Endothelial cell of umbilical vein (primary cell): ENCODE measurements at regions not wholly inside any gene's neighbourhood (a gene's known extent, or its start where the extent isn't known, plus 50 kb on each side); places are given as distances from the start of the nearest gene placed in this dataset.

ENCODE experiments used
- CTCF ChIP-seq, 2 donors: IDR thresholded peaks; 1 replicate in 1 of 2; 2 replicates in 1 of 2; pipeline ENCODE4 v1.5.1; 2011; ENCODE audit warnings: low read length in 2 of 2, mild to moderate bottlenecking in 2 of 2, moderate library complexity in 2 of 2, control low read depth in 1 of 2, inconsistent platforms in 1 of 2, low read depth in 1 of 2; ENCODE audit not compliant: insufficient read depth in 1 of 2; ENCODE audit errors: extremely low read depth in 1 of 2
- EZH2 ChIP-seq: IDR thresholded peaks from 2 replicates; pipeline ENCODE4 v1.6.1; 2012; ENCODE audit warnings: borderline replicate concordance, low read depth, mild to moderate bottlenecking, moderate library complexity, low read length, inconsistent platforms; ENCODE audit not compliant: severe bottlenecking
- JUN ChIP-seq: IDR thresholded peaks from 2 replicates; pipeline ENCODE4 v1.6.1; 2011; ENCODE audit warnings: borderline replicate concordance, low read depth; ENCODE audit not compliant: insufficient read length, insufficient read depth
- MYC ChIP-seq: IDR thresholded peaks from one replicate; pipeline ENCODE4 v1.6.1; 2011; ENCODE audit warnings: mild to moderate bottlenecking, low read depth, low read length
- POLR2A ChIP-seq: IDR thresholded peaks from 2 replicates; pipeline ENCODE4 v1.6.1; 2012; ENCODE audit warnings: low read depth, mild to moderate bottlenecking, control low read depth, low read length
- POLR2AphosphoS5 ChIP-seq: IDR thresholded peaks from 2 replicates; pipeline ENCODE4 v1.6.1; 2012; ENCODE audit warnings: low read depth, mild to moderate bottlenecking, control low read depth, low read length, moderate library complexity; ENCODE audit not compliant: insufficient read depth
- TF ChIP-seq, protein P1 (sequence below): IDR thresholded peaks from 2 replicates; pipeline ENCODE4 v1.6.1; 2011; ENCODE audit not compliant: insufficient read depth, insufficient read length

DNA sequence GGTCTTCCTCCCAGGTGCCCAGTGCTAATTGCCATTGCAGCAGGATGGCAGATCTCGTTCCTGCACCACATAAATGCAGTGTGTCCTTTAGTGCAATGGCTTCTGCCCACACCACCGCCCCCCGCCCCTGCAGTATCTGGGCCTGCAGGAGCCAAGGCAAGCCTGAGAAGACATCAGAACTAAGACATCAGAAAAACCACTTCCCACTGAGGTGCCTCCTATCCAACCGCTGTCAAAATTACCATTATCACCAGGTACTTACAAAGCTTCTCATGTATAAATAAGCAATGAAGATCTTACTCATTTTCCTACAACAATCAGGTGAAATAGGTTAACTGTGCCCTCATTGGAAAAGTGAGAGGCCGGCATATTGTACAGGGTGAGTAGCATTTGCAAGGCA lies 228.8 kb downstream of the FBXO15 start:
- TF ChIP-seq, protein P1, sequence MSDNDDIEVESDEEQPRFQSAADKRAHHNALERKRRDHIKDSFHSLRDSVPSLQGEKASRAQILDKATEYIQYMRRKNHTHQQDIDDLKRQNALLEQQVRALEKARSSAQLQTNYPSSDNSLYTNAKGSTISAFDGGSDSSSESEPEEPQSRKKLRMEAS = no peak
- TF ChIP-seq POLR2A (no peak), EZH2 (no peak), JUN (no peak), CTCF (IDR thresholded peaks at IDR 0.05; ENCODE audit: extremely low read depth in 1 of 2, insufficient read depth in 1 of 2, low read depth in 1 of 2, low read length in 2 of 2) (no peak), POLR2AphosphoS5 (no peak), MYC (no peak)
